HUES6 (cell line): ENCODE measurements at regions not wholly inside any gene's neighbourhood (a gene's known extent, or its start where the extent isn't known, plus 50 kb on each side); places are given as distances from the start of the nearest gene placed in this dataset.
A peak's percentile ranks its signal among the peaks of the same experiment; 100 is the strongest.

Experiments used
- H3K27ac ChIP-seq: 2 replicates; pipeline ENCODE4 v1.7.0; 2013; ENCODE audit warnings: low read depth, mild to moderate bottlenecking, low read length, inconsistent platforms
- H3K27me3 ChIP-seq: 2 replicates; pipeline ENCODE4 v1.6.1; 2013; ENCODE audit warnings: low read length; ENCODE audit not compliant: control insufficient read depth, insufficient read depth
- H3K36me3 ChIP-seq: 2 replicates; pipeline ENCODE4 v1.6.1; 2013; ENCODE audit warnings: low read length; ENCODE audit not compliant: control insufficient read depth, insufficient read depth
- H3K4me1 ChIP-seq: 2 replicates; pipeline ENCODE4 v1.6.1; 2013; ENCODE audit warnings: low read length; ENCODE audit not compliant: control insufficient read depth, insufficient read depth
- H3K4me3 ChIP-seq: 2 replicates; pipeline ENCODE4 v1.5.1; 2013; ENCODE audit warnings: low read depth, low read length
- H3K9ac ChIP-seq: one replicate; pipeline ENCODE4 v1.6.1; 2013; ENCODE audit warnings: mild to moderate bottlenecking, low read length
- H3K9me3 ChIP-seq: 2 replicates; pipeline ENCODE4 v1.6.1; 2013; ENCODE audit warnings: low read depth, low read length; ENCODE audit not compliant: control insufficient read depth, insufficient read depth

DNA sequence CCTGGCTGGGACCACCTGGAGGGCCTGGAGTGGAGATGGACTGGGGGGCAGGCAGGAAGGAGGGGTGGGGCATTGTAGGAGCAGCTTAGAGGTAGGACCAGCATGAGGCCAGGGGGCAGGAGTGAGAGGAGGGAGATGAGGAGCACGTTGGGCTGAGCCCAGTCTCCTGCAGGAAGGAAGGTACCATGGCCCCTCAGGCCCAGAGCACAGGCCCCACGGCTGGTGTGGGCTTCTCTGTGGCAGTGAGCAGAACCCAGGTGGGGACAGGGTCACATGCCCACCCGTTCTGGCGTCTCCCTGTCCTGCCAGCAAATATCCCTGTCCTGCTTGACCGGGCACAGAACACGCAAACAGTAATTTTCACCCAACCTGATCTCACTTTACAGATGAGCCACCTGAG lies 141.8 kb downstream of the ENGASE start:
- Histone ChIP-seq H3K9me3 (no peaks in the 10 kb centered on the region), H3K4me1 (peaks cover 54% of the 10 kb centered on the region), H3K4me3 (no peak overlapping the region), H3K27me3 (peaks cover 34% of the 10 kb centered on the region), H3K27ac (no peak overlapping the region), H3K9ac (no peak overlapping the region), H3K36me3 (no peaks in the 10 kb centered on the region)

DNA sequence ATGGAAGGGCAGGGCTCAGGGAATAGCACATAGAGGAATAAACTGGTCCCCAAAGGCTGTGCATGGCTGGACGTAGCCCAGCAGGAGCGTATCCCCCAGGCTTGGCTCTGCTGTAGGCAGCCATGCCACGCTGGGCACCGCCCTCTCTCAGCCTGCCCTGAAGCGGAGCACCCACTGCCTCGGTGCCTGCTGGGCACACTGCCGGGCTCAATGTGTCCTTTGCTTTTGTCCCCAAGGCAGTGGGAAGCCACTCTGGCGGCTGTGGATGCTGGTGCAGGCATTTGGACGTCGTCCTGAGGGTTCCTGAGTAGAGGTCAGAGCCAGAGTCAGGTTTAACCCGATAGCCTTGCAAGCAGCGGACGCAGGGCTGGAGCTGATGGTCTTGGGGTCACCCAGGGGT lies 141.0 kb downstream of the ENGASE start:
- no peaks in the 10 kb centered on the region for H3K9me3 ChIP-seq
- no peak overlapping the region for H3K9ac ChIP-seq
- peaks cover 46% of the 10 kb centered on the region for H3K4me1 ChIP-seq
- H3K27ac ChIP-seq: no peak overlapping the region
- H3K27me3 ChIP-seq: peaks cover 35% of the 10 kb centered on the region
- no peak overlapping the region for H3K4me3 ChIP-seq
- no peaks in the 10 kb centered on the region for H3K36me3 ChIP-seq

DNA sequence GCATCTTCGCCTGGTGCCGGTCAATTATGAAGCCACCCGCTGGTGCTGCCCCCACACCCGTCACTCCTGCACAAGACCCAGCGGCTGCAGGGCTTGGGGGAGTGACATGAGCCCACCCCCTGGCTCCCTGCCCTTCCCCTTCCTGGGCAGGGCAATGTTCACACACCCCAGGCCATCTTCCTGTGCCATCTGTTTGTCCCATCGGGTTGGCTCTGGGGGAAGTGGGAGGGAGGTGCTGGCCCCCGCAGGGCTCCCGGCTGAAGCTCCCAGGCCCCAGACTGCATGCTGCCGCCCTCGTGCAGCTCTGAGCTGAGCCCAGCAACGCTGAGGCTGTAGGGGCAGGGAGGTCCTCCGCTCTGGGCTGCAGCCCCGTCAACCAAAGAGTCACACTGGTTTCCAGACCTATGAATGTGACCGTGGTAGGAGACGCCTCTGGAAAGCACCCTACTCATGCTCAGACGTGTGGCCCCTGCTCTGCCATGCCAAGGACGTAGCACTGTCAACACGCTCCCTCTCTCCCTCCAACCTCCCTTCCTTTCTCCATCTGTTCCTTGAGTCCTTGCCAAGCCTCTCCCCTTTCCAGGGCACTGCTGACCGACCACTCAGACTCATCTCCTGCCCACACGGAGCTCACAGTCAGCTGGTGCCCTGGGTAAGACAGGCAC lies 140.4 kb downstream of the ENGASE start:
- Histone ChIP-seq H3K4me3 (no peak overlapping the region), H3K36me3 (no peaks in the 10 kb centered on the region), H3K4me1 (peaks cover 40% of the 10 kb centered on the region), H3K9ac (no peak overlapping the region), H3K27me3 (peaks cover 31% of the 10 kb centered on the region), H3K9me3 (no peaks in the 10 kb centered on the region), H3K27ac (no peak overlapping the region)

DNA sequence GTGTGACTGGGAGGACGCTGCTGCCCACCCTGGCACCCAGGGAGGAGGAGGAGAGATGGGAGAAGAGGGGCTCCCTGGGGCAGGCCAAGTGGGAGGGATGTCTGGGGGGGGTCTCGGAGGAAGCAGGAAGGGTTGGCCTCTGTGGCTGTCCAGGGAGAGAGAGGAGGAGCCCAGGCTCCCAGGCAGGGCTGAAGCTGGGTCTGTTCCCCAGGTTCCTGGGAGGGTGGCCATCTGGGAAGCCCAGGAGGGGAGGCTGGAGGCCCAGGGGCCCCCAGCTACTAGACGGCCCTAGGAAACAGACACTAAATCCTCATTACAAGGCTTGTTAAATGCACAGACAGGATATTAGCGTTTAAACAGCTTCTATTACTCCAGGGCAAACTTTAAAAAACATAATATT lies 139.8 kb downstream of the ENGASE start:
- peaks cover 29% of the 10 kb centered on the region for H3K27me3 ChIP-seq
- H3K9me3 ChIP-seq: no peaks in the 10 kb centered on the region
- no peak overlapping the region for H3K27ac ChIP-seq
- peaks cover 38% of the 10 kb centered on the region for H3K4me1 ChIP-seq
- H3K36me3 ChIP-seq: no peaks in the 10 kb centered on the region
- H3K4me3 ChIP-seq: no peak overlapping the region
- no peak overlapping the region for H3K9ac ChIP-seq

DNA sequence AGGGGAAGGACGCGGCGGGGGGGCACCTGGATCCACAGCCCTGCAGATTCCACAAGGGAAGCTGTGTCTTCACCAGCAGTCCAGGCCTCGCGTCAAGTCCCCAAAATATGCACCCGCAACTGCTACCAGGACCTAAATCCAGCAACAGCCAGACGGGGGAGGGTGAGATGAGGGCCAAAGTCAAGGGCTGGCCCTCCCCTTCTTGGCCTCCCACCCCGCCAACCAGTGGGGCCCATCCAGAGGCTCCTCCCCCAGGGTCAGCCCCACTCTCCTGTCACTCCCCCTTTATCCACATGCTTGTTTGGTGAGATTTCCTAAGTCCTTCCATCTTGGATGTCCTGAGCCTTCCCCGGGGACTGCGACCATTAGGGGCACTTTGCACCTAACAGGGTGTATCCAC lies 138.7 kb downstream of the ENGASE start:
- no peak overlapping the region for H3K27ac ChIP-seq
- H3K27me3 ChIP-seq: peaks cover 24% of the 10 kb centered on the region; the same call in 1 of the 2 replicates
- H3K4me1 ChIP-seq: peaks cover 35% of the 10 kb centered on the region
- H3K4me3 ChIP-seq: no peak overlapping the region
- no peak overlapping the region for H3K9ac ChIP-seq
- no peaks in the 10 kb centered on the region for H3K36me3 ChIP-seq
- no peaks in the 10 kb centered on the region for H3K9me3 ChIP-seq

DNA sequence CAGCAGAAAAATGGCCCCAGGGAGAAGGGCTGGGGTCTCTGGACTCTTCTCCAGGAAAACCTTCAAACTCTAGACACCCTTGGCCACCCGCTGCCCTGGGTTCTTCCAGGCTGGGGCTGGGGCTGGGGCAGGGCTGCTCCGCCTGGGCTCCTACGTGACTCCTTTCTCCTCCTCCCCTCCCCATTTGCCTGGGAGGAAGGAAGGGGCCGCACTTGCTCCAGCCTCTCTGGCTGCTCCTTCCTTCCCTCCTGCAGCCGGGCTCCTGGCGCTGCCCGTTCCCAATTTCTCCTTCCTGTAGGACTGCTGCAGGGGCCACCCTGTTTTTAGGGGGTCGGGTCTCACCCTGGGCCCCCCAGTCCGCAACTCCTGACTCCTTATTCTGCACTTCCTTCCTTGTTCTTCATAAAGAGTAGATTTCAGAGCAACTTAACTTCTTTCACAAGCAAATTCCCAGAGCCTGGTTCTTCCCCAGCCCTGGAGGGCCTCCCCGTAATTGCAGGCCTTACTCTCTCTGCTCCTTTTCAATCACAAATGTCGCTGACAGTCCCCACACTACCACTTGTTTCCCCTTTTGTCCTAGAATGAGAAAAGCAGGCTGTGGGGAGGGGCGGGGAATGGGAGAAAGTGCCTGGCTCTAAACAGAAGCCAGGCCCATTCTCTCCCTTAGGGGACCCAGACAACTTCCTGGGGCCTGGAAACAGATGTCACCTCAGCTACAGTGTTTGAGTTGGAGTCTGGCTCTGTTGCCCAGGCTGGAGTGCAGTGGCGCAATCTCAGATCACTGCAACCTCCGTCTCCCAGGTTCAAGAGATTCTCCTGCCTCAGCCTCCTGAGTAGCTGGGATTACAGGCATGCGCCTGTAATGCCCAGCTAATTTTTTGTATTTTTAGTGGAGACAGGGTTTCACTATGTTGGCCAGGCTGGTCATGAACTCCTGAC lies 137.8 kb downstream of the ENGASE start:
- Histone ChIP-seq H3K27me3 (peaks cover 23% of the 10 kb centered on the region; the same call in 1 of the 2 replicates), H3K4me3 (peak overlapping the region; percentile 35), H3K9me3 (no peaks in the 10 kb centered on the region), H3K4me1 (peaks cover 35% of the 10 kb centered on the region), H3K27ac (no peak overlapping the region), H3K36me3 (no peaks in the 10 kb centered on the region), H3K9ac (no peak overlapping the region)

DNA sequence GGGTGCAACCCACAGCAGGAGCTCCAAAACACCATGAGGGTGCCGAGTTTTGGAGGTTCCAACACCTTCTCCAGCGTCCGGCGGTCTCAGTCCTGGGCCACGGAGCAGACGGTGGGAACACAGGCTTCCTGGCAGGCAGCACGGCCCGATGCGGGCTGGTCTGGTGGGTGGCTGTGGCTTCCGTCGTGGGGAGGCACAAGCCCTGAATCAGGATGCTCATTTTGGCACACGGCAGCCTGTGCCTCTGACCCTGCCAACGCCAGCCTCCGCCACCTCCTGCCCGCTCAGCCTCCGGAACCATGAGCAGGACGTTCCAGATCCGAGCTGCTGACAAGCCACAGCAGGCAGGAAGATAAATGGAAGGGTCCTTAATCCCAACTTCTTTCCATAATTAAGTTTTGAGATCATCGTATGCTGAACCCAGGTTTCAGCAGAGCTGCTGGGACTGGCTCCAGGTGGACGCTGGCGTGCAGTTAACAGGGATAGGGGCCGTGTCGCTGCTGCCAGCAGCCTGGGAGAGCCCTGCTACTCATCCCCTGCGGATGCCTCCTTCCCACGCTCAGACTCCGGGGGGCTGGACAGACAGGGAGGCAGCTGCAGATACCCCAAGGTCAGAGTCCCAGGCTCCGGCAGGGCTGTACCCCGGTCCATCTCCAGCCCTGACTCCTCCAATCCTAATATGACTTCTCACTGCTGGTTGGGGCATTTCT lies 136.6 kb downstream of the ENGASE start:
- Histone ChIP-seq H3K9me3 (no peaks in the 10 kb centered on the region), H3K9ac (no peak overlapping the region), H3K36me3 (no peaks in the 10 kb centered on the region), H3K4me3 (no peak overlapping the region), H3K27ac (no peak overlapping the region), H3K27me3 (peaks cover 20% of the 10 kb centered on the region), H3K4me1 (peaks cover 35% of the 10 kb centered on the region)

DNA sequence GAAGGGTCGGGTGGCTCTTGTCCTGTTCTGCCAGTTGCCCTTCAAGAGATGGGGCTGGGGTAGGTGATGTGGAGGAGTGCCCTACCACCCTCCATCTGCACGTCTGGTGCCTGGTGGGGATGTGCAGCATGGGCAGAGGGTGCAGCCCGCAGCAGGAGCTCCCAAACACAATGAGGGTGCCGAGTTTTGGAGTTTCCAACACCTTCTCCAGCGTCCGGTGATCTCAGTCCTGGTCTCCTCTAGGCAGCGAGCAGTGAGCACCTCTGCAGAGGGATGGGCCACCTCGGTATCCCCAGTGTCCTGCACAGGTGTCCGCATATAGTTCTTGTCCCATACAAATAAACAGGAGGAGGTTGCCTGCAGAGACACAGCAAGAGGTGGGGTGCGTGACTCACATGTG lies 136.0 kb downstream of the ENGASE start:
- H3K27me3 ChIP-seq: peaks cover 21% of the 10 kb centered on the region
- H3K9ac ChIP-seq: no peak overlapping the region
- H3K4me3 ChIP-seq: no peak overlapping the region
- no peaks in the 10 kb centered on the region for H3K9me3 ChIP-seq
- H3K4me1 ChIP-seq: peaks cover 35% of the 10 kb centered on the region
- no peaks in the 10 kb centered on the region for H3K36me3 ChIP-seq
- no peak overlapping the region for H3K27ac ChIP-seq

DNA sequence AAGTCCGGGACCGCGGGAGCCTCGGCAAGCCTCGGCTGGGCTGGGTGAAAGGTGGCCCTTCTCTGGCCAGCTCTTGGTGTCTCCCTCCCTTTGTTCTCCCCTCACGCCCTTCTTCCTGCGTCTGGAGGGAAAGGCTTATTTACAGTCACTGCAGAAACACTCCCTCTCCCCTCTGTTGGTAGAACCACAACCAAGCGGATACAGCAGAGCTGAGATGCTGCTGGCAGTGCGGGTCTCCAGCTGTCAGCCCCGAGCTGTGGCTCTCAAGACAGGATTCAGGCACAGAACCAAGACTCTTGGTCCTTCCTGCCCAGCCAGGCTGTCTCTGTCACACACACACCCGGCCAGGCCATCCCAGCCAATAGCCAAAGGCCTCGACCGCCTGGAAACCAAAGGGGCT lies 133.3 kb downstream of the ENGASE start:
- H3K27ac ChIP-seq: no peak overlapping the region
- peaks cover 16% of the 10 kb centered on the region for H3K27me3 ChIP-seq

DNA sequence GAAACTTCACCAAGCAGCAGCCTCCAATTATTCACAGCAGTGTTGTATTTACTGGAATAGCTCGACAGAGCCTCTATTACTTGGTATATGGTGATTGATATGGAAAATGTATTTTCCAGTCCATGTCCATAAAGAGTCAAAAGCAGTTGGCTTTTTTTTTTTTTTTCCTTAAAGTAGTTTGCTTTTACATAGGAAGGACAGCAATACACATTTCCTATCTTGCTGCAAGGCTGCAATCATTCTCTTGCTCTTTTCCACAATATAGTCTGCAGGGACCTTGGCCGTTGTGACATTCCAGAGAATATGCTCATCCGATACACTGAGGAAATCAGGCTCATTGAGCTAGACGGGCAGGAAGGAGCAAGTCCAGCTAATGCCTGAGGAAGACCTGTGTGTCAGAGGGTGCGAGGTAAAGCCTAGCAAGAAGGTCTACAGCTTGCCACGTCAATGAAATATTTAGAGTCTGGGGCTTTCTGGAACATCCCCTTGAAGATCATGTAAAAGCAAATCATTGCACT lies 131.1 kb downstream of the ENGASE start:
- Histone ChIP-seq H3K4me1 (peaks cover 20% of the 10 kb centered on the region), H3K9ac (no peak overlapping the region), H3K9me3 (no peaks in the 10 kb centered on the region), H3K4me3 (no peak overlapping the region), H3K27ac (no peak overlapping the region), H3K36me3 (no peaks in the 10 kb centered on the region), H3K27me3 (peaks cover 9% of the 10 kb centered on the region)

More for the DNA sequence above, 133.3 kb downstream of the ENGASE start:
- H3K4me1 ChIP-seq: peaks cover 14% of the 10 kb centered on the region
- H3K9me3 ChIP-seq: no peaks in the 10 kb centered on the region
- no peak overlapping the region for H3K9ac ChIP-seq
- H3K36me3 ChIP-seq: no peaks in the 10 kb centered on the region
- no peak overlapping the region for H3K4me3 ChIP-seq
